DOHH2 (cell line): ENCODE measurements at regions not wholly inside any gene's neighbourhood (a gene's known extent, or its start where the extent isn't known, plus 50 kb on each side); places are given as distances from the start of the nearest gene placed in this dataset.

ENCODE experiments used
- H3F3A ChIP-seq: fragments of 200-600 bp; sonication (generic), shearing (Covaris generic); 2 replicates; pipeline ENCODE4 v1.6.0; 2016; ENCODE audit warnings: antibody characterized with exemption, mild to moderate bottlenecking; ENCODE audit not compliant: control insufficient read depth, insufficient read depth
- H3K27ac ChIP-seq: fragments of 200-600 bp; sonication (generic); 2 replicates; pipeline ENCODE4 v1.5.1; 2014; ENCODE audit warnings: low read depth, mild to moderate bottlenecking, low read length, moderate library complexity
- H3K27me3 ChIP-seq: fragments of 200-600 bp; sonication (generic); 2 replicates; pipeline ENCODE4 v1.6.1; 2014; ENCODE audit warnings: mild to moderate bottlenecking, low read length, mixed read lengths; ENCODE audit not compliant: control insufficient read depth
- H3K36me3 ChIP-seq: fragments of 200-600 bp; sonication (generic); 2 replicates; pipeline ENCODE4 v1.6.1; 2014; ENCODE audit warnings: mild to moderate bottlenecking, low read length, moderate library complexity, mixed read lengths; ENCODE audit not compliant: control insufficient read depth
- H3K4me1 ChIP-seq: fragments of 200-600 bp; sonication (generic); 2 replicates; pipeline ENCODE4 v1.6.1; 2014; ENCODE audit warnings: mild to moderate bottlenecking, low read length, mixed read lengths; ENCODE audit not compliant: control insufficient read depth
- H3K4me2 ChIP-seq: fragments of 200-600 bp; sonication (generic); 2 replicates; pipeline ENCODE4 v1.6.0; 2014; ENCODE audit warnings: mild to moderate bottlenecking, low read length, moderate library complexity
- H3K4me3 ChIP-seq: fragments of 200-600 bp; sonication (generic); 2 replicates; pipeline ENCODE4 v1.5.1; 2014; ENCODE audit warnings: mild to moderate bottlenecking, low read length, mixed read lengths
- H3K79me2 ChIP-seq: fragments of 200-600 bp; sonication (generic); 2 replicates; pipeline ENCODE4 v1.6.1; 2014; ENCODE audit warnings: mild to moderate bottlenecking, low read length, mixed read lengths; ENCODE audit not compliant: control insufficient read depth
- H3K9me2 ChIP-seq: fragments of 200-600 bp; sonication (generic); replicated peaks from 2 replicates; pipeline ENCODE4 v1.6.1; 2014; ENCODE audit warnings: mild to moderate bottlenecking, low read length, mixed read lengths; ENCODE audit not compliant: control insufficient read depth
- H3K9me3 ChIP-seq: fragments of 200-600 bp; sonication (generic); 2 replicates; pipeline ENCODE4 v1.6.1; 2014; ENCODE audit warnings: antibody characterized with exemption, low read length, mixed read lengths; ENCODE audit not compliant: control insufficient read depth, insufficient read depth
- H4K20me1 ChIP-seq: fragments of 200-600 bp; sonication (generic); 2 replicates; pipeline ENCODE4 v1.6.0; 2014; ENCODE audit warnings: low read depth, mild to moderate bottlenecking, antibody characterized with exemption, low read length, moderate library complexity; ENCODE audit not compliant: control insufficient read depth, insufficient read depth
- CTCF ChIP-seq: fragments of 200-600 bp; sonication (generic); IDR thresholded peaks from one replicate; pipeline ENCODE4 v1.5.1; 2014; ENCODE audit warnings: antibody characterized with exemption, mild to moderate bottlenecking, low read depth, low read length; ENCODE audit not compliant: poor library complexity, severe bottlenecking
- EZH2phosphoT487 ChIP-seq: fragments of 200-600 bp; sonication (generic); IDR thresholded peaks from 2 replicates; pipeline ENCODE4 v1.6.1; 2017; ENCODE audit warnings: borderline replicate concordance, mild to moderate bottlenecking, antibody characterized with exemption, low read length, moderate library complexity, mixed read lengths

- Histone ChIP-seq H4K20me1 (no peaks in the 10 kb centered on the region), H3K27me3 (no peaks in the 10 kb centered on the region), H3K4me1 (no peaks in the 10 kb centered on the region), H3K9me2 (no peaks in the 10 kb centered on the region), H3K4me2 (no peak overlapping the region), H3K36me3 (no peaks in the 10 kb centered on the region), H3K27ac (no peak overlapping the region), H3K9me3 (no peaks in the 10 kb centered on the region), H3F3A (no peaks in the 10 kb centered on the region), H3K79me2 (no peaks in the 10 kb centered on the region), H3K4me3 (no peak overlapping the region)
- TF ChIP-seq EZH2phosphoT487 (no peak), CTCF (no peak)
Measured at GRCh38 chrX:99421796-99422195, 988.3 kb downstream of the PCDH19 start.

GRCh38 chrX:99415470-99415869, 994.6 kb downstream of the PCDH19 start:
- Histone ChIP-seq H3K79me2 (no peaks in the 10 kb centered on the region), H3K9me3 (no peaks in the 10 kb centered on the region), H3K27ac (no peak overlapping the region), H3K36me3 (no peaks in the 10 kb centered on the region), H3K9me2 (no peaks in the 10 kb centered on the region), H3K27me3 (no peaks in the 10 kb centered on the region), H3K4me1 (no peaks in the 10 kb centered on the region), H3K4me2 (no peak overlapping the region), H4K20me1 (no peaks in the 10 kb centered on the region), H3F3A (no peaks in the 10 kb centered on the region), H3K4me3 (no peak overlapping the region)
- no peak for TF ChIP-seq EZH2phosphoT487
- no peak for TF ChIP-seq CTCF

DNA sequence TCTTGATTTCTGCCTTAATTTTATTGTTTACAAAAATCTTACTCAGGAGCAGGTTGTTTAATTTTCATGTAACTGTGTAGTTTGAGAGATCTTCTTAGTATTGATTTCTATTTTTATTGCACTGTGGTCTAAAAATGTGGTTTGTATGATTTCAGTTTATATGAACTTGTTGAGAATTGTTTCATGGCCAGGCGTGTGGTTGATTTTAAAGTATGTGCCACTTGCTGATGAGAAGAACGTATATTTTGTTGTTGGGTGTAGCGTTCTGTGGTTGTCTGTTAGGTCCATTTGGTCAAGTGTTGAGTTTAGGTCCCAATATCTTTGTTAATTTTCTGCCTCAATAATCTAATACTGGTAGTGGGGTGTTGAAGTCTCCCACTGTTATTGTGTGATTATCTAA, 996.8 kb downstream of the PCDH19 start:
- TF ChIP-seq EZH2phosphoT487, result no peak
- no peak for TF ChIP-seq CTCF
- H3K4me3 ChIP-seq, result no peak overlapping the region
- no peak overlapping the region for H3K27ac ChIP-seq
- H3K79me2 ChIP-seq, result no peaks in the 10 kb centered on the region
- no peak overlapping the region for H3K4me2 ChIP-seq
- no peaks in the 10 kb centered on the region for H4K20me1 ChIP-seq
- H3K36me3 ChIP-seq, result no peaks in the 10 kb centered on the region
- H3K4me1 ChIP-seq, result no peaks in the 10 kb centered on the region
- H3K9me2 ChIP-seq, result no peaks in the 10 kb centered on the region
- H3K27me3 ChIP-seq, result no peaks in the 10 kb centered on the region
- H3K9me3 ChIP-seq, result no peaks in the 10 kb centered on the region
- H3F3A ChIP-seq, result no peaks in the 10 kb centered on the region

DNA sequence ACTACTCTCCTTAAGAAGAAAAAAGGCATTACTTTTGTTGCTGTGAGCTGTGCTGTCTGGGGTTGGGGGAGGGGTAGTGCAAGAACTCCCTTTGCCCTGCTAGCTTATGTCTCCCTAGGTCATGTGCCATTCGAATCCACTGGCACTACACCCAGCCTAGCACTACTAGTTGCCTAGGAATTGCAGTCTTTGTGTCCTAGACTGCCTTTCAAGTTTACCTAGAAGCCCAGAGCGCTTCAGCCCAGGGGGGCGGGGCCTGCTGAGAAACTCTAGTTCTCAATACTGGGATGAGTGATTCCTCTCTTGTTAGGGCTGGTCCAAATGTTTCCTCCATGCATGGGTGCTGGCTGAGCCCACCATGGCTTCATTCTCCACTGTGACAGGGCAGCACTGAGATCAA, 1011.5 kb downstream of the PCDH19 start:
- Histone ChIP-seq H3K79me2 (no peaks in the 10 kb centered on the region), H3K36me3 (no peaks in the 10 kb centered on the region), H3K27me3 (no peaks in the 10 kb centered on the region), H3K4me2 (no peak overlapping the region), H3K4me1 (no peaks in the 10 kb centered on the region), H4K20me1 (no peaks in the 10 kb centered on the region), H3K9me2 (no peaks in the 10 kb centered on the region), H3K9me3 (no peaks in the 10 kb centered on the region), H3F3A (no peaks in the 10 kb centered on the region), H3K4me3 (no peak overlapping the region), H3K27ac (no peak overlapping the region)
- no peak for TF ChIP-seq EZH2phosphoT487
- TF ChIP-seq CTCF, result no peak
